Fibroblast of mammary gland (primary cell): ENCODE measurements at regions not wholly inside any gene's neighbourhood (a gene's known extent, or its start where the extent isn't known, plus 50 kb on each side); places are given as distances from the start of the nearest gene placed in this dataset.

ENCODE experiments used
- DNase-seq: peaks from one replicate; pipeline ENCODE4 v3.0.0-alpha.2; 2010; ENCODE audit warnings: low read depth
- H3K4me3 ChIP-seq: 2 replicates; pipeline ENCODE4 v1.5.1; 2011; ENCODE audit warnings: low read depth, mild to moderate bottlenecking, low read length, moderate library complexity; ENCODE audit not compliant: control insufficient read depth
- TF ChIP-seq, protein P1 (sequence below): conservative IDR thresholded peaks from 2 replicates; pipeline ENCODE4 v1.5.1; 2011; ENCODE audit warnings: low read depth, low read length, inconsistent platforms; ENCODE audit not compliant: control insufficient read depth, insufficient read depth

DNA sequence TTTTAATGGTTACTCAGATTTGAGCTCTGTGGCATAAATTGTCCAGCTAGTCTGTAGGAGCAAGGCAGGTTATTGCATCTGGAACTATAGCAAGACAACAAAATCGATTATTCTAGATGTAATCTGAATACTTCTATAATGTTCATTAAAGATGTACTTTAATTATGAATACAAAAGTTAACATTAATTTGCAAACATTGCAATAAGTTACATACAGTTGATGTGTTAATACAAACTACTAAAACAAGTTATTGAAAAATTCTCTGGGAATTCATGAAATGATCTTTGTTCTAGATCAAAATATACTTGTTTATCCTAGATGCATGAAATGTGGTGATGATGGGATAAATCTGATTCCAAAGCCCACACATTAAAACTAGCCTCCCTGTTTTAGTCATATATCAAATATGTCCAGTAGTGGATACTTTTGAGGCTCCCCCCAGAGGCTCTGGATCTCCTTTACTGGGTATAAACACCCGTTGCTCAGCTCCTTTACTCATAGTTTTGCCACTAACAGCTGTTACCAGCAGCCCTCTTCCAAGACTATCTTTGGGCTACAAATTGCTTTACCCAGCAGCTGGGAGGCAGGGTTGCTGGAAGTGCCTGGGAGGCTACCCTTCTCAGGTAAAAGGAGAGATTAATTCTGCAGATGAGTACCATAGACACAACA, 78.1 kb downstream of the ARL4A start:
- TF ChIP-seq, protein P1, sequence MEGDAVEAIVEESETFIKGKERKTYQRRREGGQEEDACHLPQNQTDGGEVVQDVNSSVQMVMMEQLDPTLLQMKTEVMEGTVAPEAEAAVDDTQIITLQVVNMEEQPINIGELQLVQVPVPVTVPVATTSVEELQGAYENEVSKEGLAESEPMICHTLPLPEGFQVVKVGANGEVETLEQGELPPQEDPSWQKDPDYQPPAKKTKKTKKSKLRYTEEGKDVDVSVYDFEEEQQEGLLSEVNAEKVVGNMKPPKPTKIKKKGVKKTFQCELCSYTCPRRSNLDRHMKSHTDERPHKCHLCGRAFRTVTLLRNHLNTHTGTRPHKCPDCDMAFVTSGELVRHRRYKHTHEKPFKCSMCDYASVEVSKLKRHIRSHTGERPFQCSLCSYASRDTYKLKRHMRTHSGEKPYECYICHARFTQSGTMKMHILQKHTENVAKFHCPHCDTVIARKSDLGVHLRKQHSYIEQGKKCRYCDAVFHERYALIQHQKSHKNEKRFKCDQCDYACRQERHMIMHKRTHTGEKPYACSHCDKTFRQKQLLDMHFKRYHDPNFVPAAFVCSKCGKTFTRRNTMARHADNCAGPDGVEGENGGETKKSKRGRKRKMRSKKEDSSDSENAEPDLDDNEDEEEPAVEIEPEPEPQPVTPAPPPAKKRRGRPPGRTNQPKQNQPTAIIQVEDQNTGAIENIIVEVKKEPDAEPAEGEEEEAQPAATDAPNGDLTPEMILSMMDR = peak; percentile 2
- peak; percentile 24 for DNase-seq
- H3K4me3 ChIP-seq = no peak overlapping the region

DNA sequence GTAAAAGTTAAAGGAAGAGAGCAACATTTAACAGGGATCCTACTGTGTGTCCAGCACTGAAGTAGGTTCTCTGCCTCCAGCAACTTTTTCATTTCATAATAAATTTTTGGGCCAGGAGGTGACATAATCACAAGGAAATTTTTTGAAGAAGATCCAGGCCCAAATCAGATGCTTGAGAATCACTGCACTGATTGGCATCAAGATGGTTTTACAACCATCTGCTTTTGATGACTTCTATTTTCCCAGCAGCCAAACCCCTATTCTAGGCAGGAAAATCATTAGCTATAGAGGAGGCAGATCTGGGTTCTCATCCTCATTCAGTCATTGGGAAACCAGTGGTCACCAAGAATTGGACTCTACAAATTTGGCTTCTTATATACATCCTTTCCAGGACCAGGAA, 79.0 kb downstream of the ARL4A start:
- no peak overlapping the region for H3K4me3 ChIP-seq
- peak; percentile 6 for DNase-seq

DNA sequence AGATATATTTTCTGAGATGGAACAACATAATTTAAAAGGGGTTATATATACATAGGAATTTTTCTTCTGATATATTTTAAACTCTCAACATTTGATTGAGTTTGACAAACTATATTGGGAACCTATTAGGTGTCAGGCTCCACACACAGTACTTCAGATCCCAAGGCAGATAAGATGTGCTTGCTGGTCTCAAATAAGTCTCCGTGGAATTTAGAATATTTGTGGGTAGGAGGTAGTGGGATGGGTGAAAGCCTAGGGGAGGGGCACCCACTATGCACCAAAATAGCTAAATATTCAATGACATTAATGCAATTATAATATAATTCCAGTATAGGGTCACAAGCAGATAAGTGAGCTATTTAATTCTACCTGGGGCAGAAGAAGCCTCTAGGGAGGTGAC, 81.5 kb downstream of the ARL4A start:
- no peak for DNase-seq
- TF ChIP-seq, protein P1 = no peak
- H3K4me3 ChIP-seq = no peak overlapping the region

More for the DNA sequence above, 79.0 kb downstream of the ARL4A start:
- TF ChIP-seq, protein P1 = no peak

DNA sequence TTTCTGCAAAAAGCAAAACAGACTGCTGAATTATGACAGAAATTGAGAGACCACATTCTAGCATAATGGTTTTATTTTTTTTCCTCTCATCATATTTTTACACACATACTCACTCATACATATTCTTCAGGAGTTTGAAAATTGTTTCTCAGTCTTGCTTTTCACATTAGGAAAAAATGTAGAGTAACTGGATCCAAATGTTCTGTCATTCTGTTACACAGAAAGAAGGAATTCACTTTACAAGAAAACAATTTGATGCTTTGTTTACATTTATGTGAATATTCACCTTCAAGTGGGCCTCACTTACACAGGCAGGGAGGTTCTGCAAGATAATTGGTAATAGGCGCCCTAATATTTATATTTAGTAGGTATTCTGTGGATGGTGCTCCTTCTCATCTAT, 82.0 kb downstream of the ARL4A start:
- no peak overlapping the region for H3K4me3 ChIP-seq
- no peak for DNase-seq
- TF ChIP-seq, protein P1 = no peak

DNA sequence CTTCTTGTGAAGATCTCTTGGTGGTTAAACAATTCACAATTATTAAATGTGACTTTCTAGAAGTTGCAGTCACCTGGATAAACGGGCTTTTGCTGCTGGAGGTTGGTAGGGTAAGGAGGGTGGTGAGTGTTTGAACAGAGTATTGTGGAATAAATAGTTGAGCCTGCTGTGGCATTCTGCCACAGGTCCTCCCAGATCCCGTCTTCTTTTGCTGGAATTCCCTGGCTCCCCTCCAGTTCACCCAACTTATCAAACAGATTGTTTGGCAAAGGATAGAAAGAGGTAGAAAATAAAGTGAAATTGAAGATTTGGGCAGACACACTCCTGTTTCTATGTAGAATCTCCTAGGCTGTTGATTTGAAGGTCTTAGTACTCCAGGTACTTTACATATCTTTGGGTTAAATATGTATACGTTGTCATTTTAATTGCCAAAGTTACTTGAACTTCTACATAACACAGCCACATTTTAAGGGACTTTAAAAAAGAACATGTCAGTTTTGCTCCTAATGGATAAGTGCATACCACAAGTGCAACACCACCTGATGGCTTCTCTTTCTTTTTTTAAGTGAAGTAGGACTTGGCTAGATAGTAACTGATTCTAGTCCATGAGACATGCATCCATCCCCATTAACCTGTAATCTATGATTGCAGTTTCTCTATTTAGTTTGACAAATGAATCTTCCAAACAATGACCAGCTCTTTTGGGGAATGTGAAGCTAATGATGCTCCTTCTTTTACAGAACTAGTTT, 83.0 kb downstream of the ARL4A start:
- TF ChIP-seq, protein P1 = no peak
- no peak for DNase-seq
- no peak overlapping the region for H3K4me3 ChIP-seq

DNA sequence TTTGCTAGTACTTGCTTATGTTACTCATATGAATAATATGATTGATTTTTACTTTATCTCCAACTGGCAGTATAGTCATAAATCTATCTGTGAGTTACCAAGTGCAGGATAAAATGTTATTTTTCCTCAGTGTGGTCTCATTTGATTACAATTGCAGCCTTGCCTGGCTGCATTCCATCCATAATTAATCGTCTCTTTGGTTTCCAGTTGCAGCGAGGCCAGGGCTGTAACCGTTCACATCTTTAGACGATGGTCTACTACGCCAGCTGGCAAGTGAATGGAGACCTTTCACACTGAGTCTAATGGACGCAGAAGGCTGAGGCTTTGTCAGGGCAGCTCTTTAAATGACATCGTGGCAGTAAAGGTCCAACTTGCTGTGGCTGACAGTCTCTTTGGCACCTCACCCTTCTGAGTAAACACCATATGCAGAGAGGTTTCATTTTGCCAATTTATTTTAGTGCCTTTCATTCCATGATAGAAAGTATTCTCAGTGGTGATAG, 84.0 kb downstream of the ARL4A start:
- H3K4me3 ChIP-seq = no peak overlapping the region
- peak; percentile 53 for DNase-seq
- TF ChIP-seq, protein P1 = no peak
